ENCODE measurements at regions not wholly inside any gene's neighbourhood (a gene's known extent, or its start where the extent isn't known, plus 50 kb on each side); places are given as distances from the start of the nearest gene placed in this dataset.
"Not testable (repeated sequence)": the region's sequence is repeated elsewhere in the genome, so short reads cannot be mapped to it uniquely, and the experiment has no call there.

DNA sequence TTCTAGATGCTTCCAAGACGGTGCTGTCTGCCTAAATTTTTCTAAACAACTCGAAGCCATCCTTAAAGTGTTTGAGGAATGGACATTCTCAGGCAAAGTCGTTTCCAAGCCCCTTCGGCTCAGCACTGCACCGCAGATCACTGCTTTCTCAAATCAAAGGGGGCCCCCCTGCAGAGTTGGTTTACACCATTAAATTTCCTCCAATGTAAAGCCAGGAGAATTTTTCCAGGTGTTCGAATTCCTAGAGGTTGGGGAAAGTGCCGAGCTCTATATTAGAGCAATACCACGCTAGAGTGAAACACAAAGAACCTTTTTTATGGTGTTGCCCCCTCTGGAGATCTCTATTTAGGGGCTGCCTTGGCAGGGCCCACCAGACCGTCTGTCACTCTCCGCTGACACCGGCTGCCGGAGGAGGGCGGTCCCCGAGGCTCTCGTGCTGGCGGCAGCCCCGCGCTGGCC is 277.9 kb upstream of the NR2F2 start:
- Histone ChIP-seq H3K27me3 (ENCODE audit: insufficient read depth, low read length) (peaks cover 93% of the 10 kb centered on the region), H3K4me1 (ENCODE audit: insufficient read depth, low read length) (peaks cover 11% of the 10 kb centered on the region), H3K9me3 (ENCODE audit: insufficient read depth, low read depth, low read length) (no peaks in the 10 kb centered on the region), H3K36me3 (ENCODE audit: insufficient read depth, low read depth, low read length) (no peaks in the 10 kb centered on the region), H3K4me3 (ENCODE audit: low read length) (peak overlapping the region; percentile 57; the same call in 1 of the 2 replicates), H3K9ac (ENCODE audit: low read depth, low read length) (no peak overlapping the region), H3K27ac (ENCODE audit: low read length) (no peak overlapping the region)

DNA sequence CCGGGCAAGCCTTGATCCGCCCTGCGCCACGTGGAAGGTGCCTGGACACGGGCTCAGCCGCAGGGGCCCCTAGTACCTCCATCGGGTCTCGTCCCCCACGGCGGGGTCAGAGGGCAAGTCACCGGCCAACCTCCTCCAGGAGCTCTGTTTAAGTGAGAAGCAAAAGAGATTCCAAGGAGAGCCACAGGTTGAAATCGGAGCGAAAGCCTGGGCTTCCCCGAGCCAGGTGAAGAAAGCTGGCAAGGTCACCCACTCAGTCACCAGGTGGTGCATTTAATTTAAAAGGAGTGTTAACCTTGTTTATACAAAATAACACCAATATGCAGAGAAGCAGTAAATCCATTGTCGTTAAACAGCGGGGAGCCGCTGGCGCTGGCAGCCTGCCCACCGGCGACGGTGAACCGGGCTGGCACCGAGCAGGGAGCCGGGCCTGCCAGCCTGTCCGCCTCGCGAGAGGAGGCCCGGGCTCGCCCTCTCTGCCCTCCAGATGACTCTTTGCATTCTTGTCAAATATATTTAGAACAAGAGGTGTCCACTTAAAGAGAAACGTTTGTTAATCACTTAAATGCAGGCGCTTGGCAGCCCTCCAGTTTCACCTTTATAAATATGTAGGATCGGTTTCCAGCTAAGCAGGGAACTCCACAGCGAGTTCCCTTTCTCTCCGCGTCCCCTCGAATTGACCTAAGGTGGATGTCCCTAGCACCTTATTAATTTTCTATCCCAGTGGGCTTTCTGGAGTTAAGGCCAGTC is 277.3 kb upstream of the NR2F2 start:
- H3K27ac ChIP-seq (ENCODE audit: low read length) = no peak overlapping the region

DNA sequence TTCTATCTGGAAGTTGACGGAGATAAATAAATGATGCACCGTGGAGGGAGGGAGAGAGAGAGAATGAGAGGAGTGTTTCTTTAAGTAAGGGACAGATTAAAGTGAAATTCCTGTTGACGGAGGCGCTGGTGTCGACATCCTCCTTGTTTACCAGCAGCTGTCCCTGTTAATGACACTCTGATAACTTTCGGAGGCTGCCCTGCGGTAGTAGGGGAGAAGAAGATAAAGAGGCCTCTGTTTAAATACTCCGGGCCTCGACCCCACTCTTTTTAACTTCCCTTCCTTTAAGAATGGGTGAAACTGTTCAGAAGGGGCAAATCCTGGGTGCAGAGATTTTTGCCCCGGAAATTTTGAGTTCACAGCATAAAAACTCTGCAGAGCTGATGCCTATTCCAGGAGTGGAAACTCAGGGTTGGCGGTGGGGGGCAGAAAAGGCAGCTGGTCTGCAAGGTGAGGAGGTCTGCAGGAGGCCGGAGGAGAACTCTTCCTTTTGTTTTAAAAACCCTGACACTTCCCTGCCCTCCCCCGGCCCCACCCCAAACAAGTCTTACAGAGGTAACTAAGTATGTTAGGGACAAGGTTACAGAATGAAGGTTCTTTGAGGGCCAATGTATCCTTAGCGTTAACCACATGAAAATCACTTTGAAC is 276.6 kb upstream of the NR2F2 start:
- no peaks in the 10 kb centered on the region for H3K9me3 ChIP-seq (ENCODE audit: insufficient read depth, low read depth, low read length)
- no peak overlapping the region for H3K27ac ChIP-seq (ENCODE audit: low read length)
- H3K9ac ChIP-seq (ENCODE audit: low read depth, low read length) = no peak overlapping the region
- peaks cover 93% of the 10 kb centered on the region for H3K27me3 ChIP-seq (ENCODE audit: insufficient read depth, low read length)
- peak overlapping the region; percentile 57 for H3K4me3 ChIP-seq (ENCODE audit: low read length)
- peaks cover 11% of the 10 kb centered on the region for H3K4me1 ChIP-seq (ENCODE audit: insufficient read depth, low read length)
- H3K36me3 ChIP-seq (ENCODE audit: insufficient read depth, low read depth, low read length) = no peaks in the 10 kb centered on the region

More for the DNA sequence above, 277.3 kb upstream of the NR2F2 start:
- Histone ChIP-seq H3K9me3 (ENCODE audit: insufficient read depth, low read depth, low read length) (no peaks in the 10 kb centered on the region), H3K9ac (ENCODE audit: low read depth, low read length) (no peak overlapping the region), H3K4me3 (ENCODE audit: low read length) (peak overlapping the region; percentile 57), H3K4me1 (ENCODE audit: insufficient read depth, low read length) (peaks cover 11% of the 10 kb centered on the region), H3K36me3 (ENCODE audit: insufficient read depth, low read depth, low read length) (no peaks in the 10 kb centered on the region), H3K27me3 (ENCODE audit: insufficient read depth, low read length) (peaks cover 97% of the 10 kb centered on the region)

DNA sequence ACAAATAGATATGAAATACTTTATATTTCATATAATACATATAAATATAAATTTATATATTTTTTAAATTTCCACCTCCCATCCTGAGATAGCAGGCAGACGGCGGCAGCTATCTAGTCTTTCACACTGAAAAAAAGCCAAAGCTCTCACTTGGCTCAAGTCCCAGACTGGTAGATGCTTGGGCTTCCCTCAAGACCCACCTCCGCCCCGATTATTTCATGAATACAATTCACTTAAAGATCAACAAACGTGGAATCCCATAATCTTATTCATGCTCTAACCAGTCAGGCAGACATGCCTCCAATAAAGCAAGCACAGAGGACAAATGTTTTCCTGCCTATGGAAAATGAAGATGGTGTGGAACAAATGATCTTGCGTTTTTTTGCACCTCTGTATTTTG is 275.9 kb upstream of the NR2F2 start:
- peaks cover 92% of the 10 kb centered on the region for H3K27me3 ChIP-seq (ENCODE audit: insufficient read depth, low read length)
- H3K36me3 ChIP-seq (ENCODE audit: insufficient read depth, low read depth, low read length) = no peaks in the 10 kb centered on the region
- no peak overlapping the region for H3K27ac ChIP-seq (ENCODE audit: low read length)

DNA sequence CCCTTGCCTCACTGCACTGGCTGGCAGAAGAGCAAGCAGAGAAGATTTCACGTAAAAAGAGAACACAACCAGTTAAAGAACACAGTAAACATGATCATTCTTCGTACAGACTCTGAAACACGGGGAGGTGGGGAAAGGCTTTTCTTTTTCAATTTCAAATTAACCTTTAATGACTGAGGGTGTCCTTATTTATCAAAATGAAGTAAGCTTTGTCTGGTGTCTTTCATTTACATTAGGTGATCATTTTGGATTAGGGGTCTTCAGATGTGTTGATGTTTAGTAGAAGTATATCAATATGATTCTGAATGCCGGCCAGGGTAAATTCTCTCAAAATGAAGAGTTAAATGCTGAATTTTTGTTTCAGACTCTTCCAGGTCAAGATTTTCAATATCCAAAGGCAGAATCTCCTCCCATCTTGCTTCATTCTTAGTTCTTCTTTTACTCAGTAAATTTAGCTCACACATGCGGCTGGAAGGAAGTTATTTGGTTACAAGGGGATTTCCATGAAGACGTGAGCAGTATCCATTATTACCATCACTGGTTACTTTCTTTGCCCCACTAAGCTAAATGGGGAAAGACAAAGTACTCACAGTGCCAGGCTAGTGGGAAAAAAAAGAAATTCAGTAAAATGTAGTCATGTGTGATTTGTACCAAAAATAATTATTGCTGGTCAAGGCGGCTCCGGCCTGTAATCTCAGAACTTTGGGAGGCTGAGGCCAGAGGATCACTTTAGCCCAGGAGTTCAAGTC is 272.2 kb upstream of the NR2F2 start:
- no peak overlapping the region for H3K4me3 ChIP-seq (ENCODE audit: low read length)
- no peaks in the 10 kb centered on the region for H3K36me3 ChIP-seq (ENCODE audit: insufficient read depth, low read depth, low read length)
- H3K9me3 ChIP-seq (ENCODE audit: insufficient read depth, low read depth, low read length) = no peaks in the 10 kb centered on the region
- 0 out of 2 replicates have a peak, but pooled peaks cover 5% of the 10 kb centered on the region for H3K4me1 ChIP-seq (ENCODE audit: insufficient read depth, low read length)
- H3K27me3 ChIP-seq (ENCODE audit: insufficient read depth, low read length) = peaks cover 59% of the 10 kb centered on the region
- H3K27ac ChIP-seq (ENCODE audit: low read length) = no peak overlapping the region
- H3K9ac ChIP-seq (ENCODE audit: low read depth, low read length) = no peak overlapping the region

More for the DNA sequence above, 275.9 kb upstream of the NR2F2 start:
- Histone ChIP-seq H3K9me3 (ENCODE audit: insufficient read depth, low read depth, low read length) (no peaks in the 10 kb centered on the region), H3K9ac (ENCODE audit: low read depth, low read length) (no peak overlapping the region), H3K4me1 (ENCODE audit: insufficient read depth, low read length) (peaks cover 11% of the 10 kb centered on the region), H3K4me3 (ENCODE audit: low read length) (no peak overlapping the region)

DNA sequence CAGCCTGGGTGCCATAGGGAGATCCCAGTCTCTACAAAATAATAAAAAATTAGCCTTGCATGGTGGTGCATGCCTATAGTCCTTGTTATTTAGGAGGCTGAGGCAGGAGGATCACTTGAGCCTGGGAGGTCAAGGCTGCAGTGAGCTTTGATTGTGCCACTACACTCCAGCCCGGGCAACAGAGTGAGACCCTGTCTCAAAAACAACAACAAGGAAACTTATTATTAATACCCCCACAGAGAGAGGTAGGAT is 271.7 kb upstream of the NR2F2 start:
- H3K27ac ChIP-seq (ENCODE audit: low read length); H3K9ac ChIP-seq (ENCODE audit: low read depth, low read length): not testable (repeated sequence)

DNA sequence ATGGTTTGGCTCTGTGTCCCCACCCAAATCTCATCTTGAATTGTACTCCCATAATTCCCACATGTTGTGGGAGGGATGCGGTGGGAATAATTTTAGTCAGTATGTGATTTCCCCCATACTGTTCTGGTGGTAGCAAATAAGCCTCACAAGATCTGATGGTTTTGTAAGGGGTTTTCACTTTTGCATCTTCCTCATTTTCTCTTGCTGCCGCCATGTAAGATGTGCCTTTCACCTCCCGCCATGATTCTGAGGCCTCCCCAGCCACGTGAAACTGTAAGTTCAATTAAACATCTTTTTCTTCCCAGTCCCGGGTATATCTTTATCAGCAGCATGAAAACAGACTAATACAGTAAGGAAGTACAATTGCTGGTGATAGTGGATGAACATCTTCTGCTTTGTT is 269.9 kb upstream of the NR2F2 start:
- not testable (repeated sequence) for H3K9ac ChIP-seq (ENCODE audit: low read depth, low read length); H3K4me3 ChIP-seq (ENCODE audit: low read length); H3K9me3 ChIP-seq (ENCODE audit: insufficient read depth, low read depth, low read length); H3K36me3 ChIP-seq (ENCODE audit: insufficient read depth, low read depth, low read length); H3K4me1 ChIP-seq (ENCODE audit: insufficient read depth, low read length); H3K27ac ChIP-seq (ENCODE audit: low read length)
- H3K27me3 ChIP-seq (ENCODE audit: insufficient read depth, low read length) = peaks cover 36% of the 10 kb centered on the region

More for the DNA sequence above, 271.7 kb upstream of the NR2F2 start:
- not testable (repeated sequence) for H3K9me3 ChIP-seq (ENCODE audit: insufficient read depth, low read depth, low read length); H3K4me3 ChIP-seq (ENCODE audit: low read length); H3K4me1 ChIP-seq (ENCODE audit: insufficient read depth, low read length); H3K36me3 ChIP-seq (ENCODE audit: insufficient read depth, low read depth, low read length)
- H3K27me3 ChIP-seq (ENCODE audit: insufficient read depth, low read length) = peaks cover 54% of the 10 kb centered on the region

DNA sequence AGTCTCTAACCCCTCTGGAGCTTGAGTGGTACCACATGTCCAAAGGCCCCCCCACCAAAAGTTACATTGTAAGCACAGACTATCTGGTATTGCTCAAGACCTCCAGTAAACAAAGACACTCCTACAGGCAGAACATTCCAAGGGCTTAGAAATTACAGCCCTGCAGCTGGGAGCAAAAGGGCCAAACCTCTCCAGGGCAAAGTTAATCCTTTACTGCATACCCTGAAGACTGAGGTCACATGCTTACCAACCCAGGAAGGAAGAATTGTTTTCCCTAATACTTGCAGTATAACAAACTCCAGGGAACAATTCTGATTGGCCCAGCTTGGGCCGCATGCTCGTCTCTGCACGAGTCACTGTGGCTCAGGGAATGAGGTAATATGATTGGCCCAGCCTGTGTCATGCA is 266.1 kb upstream of the NR2F2 start:
- no peaks in the 10 kb centered on the region for H3K36me3 ChIP-seq (ENCODE audit: insufficient read depth, low read depth, low read length)
- H3K9ac ChIP-seq (ENCODE audit: low read depth, low read length) = no peak overlapping the region
- no peaks in the 10 kb centered on the region for H3K9me3 ChIP-seq (ENCODE audit: insufficient read depth, low read depth, low read length)
- H3K27ac ChIP-seq (ENCODE audit: low read length) = no peak overlapping the region
- H3K27me3 ChIP-seq (ENCODE audit: insufficient read depth, low read length) = peaks cover 6% of the 10 kb centered on the region; the same call in 1 of the 2 replicates
- no peak overlapping the region for H3K4me3 ChIP-seq (ENCODE audit: low read length)
- H3K4me1 ChIP-seq (ENCODE audit: insufficient read depth, low read length) = no peaks in the 10 kb centered on the region

DNA sequence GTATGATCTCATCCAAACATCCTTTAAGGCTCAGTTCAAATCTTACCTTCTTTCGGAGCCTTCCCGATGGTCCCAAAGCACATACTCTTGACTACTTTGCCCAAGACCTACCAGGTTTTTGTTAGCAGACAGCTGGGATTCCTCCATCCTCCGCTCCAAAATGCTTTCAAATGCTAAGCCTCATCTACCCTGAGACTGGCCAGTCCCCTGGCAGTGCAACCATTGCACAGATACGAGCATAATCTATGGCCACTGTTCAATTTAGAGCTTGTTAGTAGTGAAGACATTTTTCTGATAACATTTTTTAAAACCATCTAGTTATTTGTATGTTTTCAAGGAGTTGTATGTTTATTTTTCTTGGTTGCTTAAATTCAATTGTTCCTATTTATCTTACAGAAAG is 264.4 kb upstream of the NR2F2 start:
- Histone ChIP-seq H3K9me3 (ENCODE audit: insufficient read depth, low read depth, low read length) (no peaks in the 10 kb centered on the region), H3K27ac (ENCODE audit: low read length) (no peak overlapping the region), H3K4me1 (ENCODE audit: insufficient read depth, low read length) (no peaks in the 10 kb centered on the region), H3K36me3 (ENCODE audit: insufficient read depth, low read depth, low read length) (no peaks in the 10 kb centered on the region), H3K9ac (ENCODE audit: low read depth, low read length) (no peak overlapping the region), H3K4me3 (ENCODE audit: low read length) (no peak overlapping the region), H3K27me3 (ENCODE audit: insufficient read depth, low read length) (no peaks in the 10 kb centered on the region)

DNA sequence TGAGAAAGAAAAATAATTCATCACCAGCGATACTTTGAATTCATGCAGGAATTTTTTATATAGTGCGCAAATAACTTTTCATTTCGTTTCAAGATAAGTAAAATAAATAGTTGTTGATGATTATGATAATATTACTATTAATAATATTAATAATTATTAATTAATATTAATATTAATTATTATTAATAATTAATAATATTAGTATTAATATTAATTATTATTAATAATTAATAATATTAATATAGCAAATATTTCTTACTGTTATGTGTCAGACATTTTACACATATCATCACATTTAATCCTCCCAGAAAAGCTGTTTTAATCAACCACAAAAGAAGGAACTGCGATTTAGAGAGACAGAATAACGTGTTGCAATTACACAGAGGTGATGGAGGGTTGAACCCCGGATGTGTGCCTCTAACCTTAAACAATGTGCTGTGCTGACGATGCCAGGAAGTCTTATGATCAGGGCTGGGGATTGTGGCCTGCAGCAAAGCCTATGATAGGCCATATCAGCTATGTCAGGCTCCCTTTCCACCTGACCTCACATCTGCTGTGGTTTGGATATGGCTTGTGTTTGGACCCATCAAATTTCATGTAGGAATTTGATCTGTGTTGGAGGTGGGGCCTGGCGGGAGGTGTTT is 263.5 kb upstream of the NR2F2 start:
- H3K27ac ChIP-seq (ENCODE audit: low read length) = no peak overlapping the region
- no peak overlapping the region for H3K4me3 ChIP-seq (ENCODE audit: low read length)
- H3K4me1 ChIP-seq (ENCODE audit: insufficient read depth, low read length) = no peaks in the 10 kb centered on the region
- no peaks in the 10 kb centered on the region for H3K36me3 ChIP-seq (ENCODE audit: insufficient read depth, low read depth, low read length)
- no peaks in the 10 kb centered on the region for H3K27me3 ChIP-seq (ENCODE audit: insufficient read depth, low read length)
- no peak overlapping the region for H3K9ac ChIP-seq (ENCODE audit: low read depth, low read length)
- no peaks in the 10 kb centered on the region for H3K9me3 ChIP-seq (ENCODE audit: insufficient read depth, low read depth, low read length)

DNA sequence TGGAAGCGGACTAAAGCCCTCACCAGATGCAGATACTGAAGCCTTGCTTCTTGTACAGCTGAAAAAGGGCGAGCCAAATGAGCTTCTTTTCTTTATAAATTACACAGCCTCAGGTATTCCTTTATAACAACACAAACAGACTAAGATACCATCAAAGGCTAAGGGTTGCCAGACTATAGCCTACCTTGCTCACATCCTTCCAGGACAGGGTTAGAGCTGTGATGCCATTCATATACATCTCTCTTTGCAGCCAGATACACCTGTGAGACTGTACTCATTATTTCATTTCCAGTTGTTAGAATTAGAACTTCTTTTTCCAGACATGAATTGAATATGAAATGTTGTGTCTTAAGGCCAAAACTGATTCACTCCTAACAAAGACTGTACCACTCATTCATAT is 262.8 kb upstream of the NR2F2 start:
- Histone ChIP-seq H3K9me3 (ENCODE audit: insufficient read depth, low read depth, low read length) (no peaks in the 10 kb centered on the region), H3K27me3 (ENCODE audit: insufficient read depth, low read length) (no peaks in the 10 kb centered on the region), H3K4me3 (ENCODE audit: low read length) (no peak overlapping the region), H3K9ac (ENCODE audit: low read depth, low read length) (no peak overlapping the region), H3K4me1 (ENCODE audit: insufficient read depth, low read length) (no peaks in the 10 kb centered on the region), H3K36me3 (ENCODE audit: insufficient read depth, low read depth, low read length) (no peaks in the 10 kb centered on the region), H3K27ac (ENCODE audit: low read length) (no peak overlapping the region)

Data from iPS-20b (cell line).